Ascending aorta (tissue), 2 donors: ENCODE measurements at regions not wholly inside any gene's neighbourhood (a gene's known extent, or its start where the extent isn't known, plus 50 kb on each side); places are given as distances from the start of the nearest gene placed in this dataset.

Source experiments
- DNase-seq, 2 donors: peaks; one replicate each; pipeline ENCODE4 v3.0.0-alpha.2; 2019; ENCODE audit warnings: low spot score in 2 of 2
- H3K27ac ChIP-seq, 2 donors: fragments of 200-600 bp; sonication (generic); one replicate each; pipeline ENCODE4 v1.5.1; 2016 to 2017; ENCODE audit warnings: mild to moderate bottlenecking in 1 of 2
- H3K27me3 ChIP-seq: fragments of 200-600 bp; sonication (generic); one replicate; pipeline ENCODE4 v1.5.1; 2017
- H3K36me3 ChIP-seq, 2 donors: fragments of 200-600 bp; sonication (generic); one replicate each; pipeline ENCODE4 v1.5.1; 2016
- H3K4me1 ChIP-seq, 2 donors: fragments of 200-600 bp; sonication (generic); one replicate each; pipeline ENCODE4 v1.5.1; 2016 to 2017; ENCODE audit warnings: mild to moderate bottlenecking in 1 of 2
- H3K4me3 ChIP-seq, 2 donors: fragments of 200-600 bp; sonication (generic); one replicate each; pipeline ENCODE4 v1.5.1; 2016 to 2017; ENCODE audit warnings: mild to moderate bottlenecking in 1 of 2
- H3K9me3 ChIP-seq, 2 donors: fragments of 200-600 bp; sonication (generic); one replicate each; pipeline ENCODE4 v1.5.1; 2016
- CTCF ChIP-seq, 3 experiments: fragments of 200-600 bp in 2 of 3; fragments of 450-650 bp in 1 of 3; sonication (generic) in 2 of 3; IDR thresholded peaks; one replicate each; pipeline ENCODE4 v1.5.1; 2016 to 2019; ENCODE audit warnings: antibody characterized with exemption in 3 of 3, mild to moderate bottlenecking in 1 of 3, moderate library complexity in 1 of 3
- intact Hi-C: fragments of 100-400 bp; cut with DNase I; formaldehyde crosslinking; loops from one replicate; pipeline ENCODE4 v1.15.1; 2023

- Histone ChIP-seq H3K27ac (no peak overlapping the region), H3K4me1 (no peaks in the 10 kb centered on the region), H3K9me3 (no peaks in the 10 kb centered on the region), H3K36me3 (no peaks in the 10 kb centered on the region), H3K4me3 (no peak overlapping the region), H3K27me3 (no peaks in the 10 kb centered on the region)
- intact Hi-C loops = no loop called here
- TF ChIP-seq CTCF (IDR thresholded peaks at IDR 0.05) = no peak
- DNase-seq = no peak
These were observed 255.8 kb upstream of the CNTNAP2 start for GRCh38 chr7:145860809-145861208.

GRCh38 chr7:145850636-145851035 lies 266.0 kb upstream of the CNTNAP2 start:
- Histone ChIP-seq H3K27ac (no peak overlapping the region), H3K4me3 (no peak overlapping the region), H3K9me3 (no peaks in the 10 kb centered on the region), H3K27me3 (no peaks in the 10 kb centered on the region), H3K4me1 (no peaks in the 10 kb centered on the region), H3K36me3 (no peaks in the 10 kb centered on the region)
- TF ChIP-seq CTCF (IDR thresholded peaks at IDR 0.05) = no peak
- DNase-seq = no peak
- intact Hi-C loops = no loop called here

GRCh38 chr7:145848691-145849090 lies 267.9 kb upstream of the CNTNAP2 start:
- H3K27ac ChIP-seq = no peak overlapping the region
- no peak for TF ChIP-seq CTCF (IDR thresholded peaks at IDR 0.05)
- H3K4me1 ChIP-seq = no peaks in the 10 kb centered on the region
- no peaks in the 10 kb centered on the region for H3K36me3 ChIP-seq
- H3K9me3 ChIP-seq = no peaks in the 10 kb centered on the region
- intact Hi-C loops = no loop called here
- H3K4me3 ChIP-seq = no peak overlapping the region
- DNase-seq = no peak
- H3K27me3 ChIP-seq = no peaks in the 10 kb centered on the region

- Histone ChIP-seq H3K9me3 (no peaks in the 10 kb centered on the region), H3K27me3 (no peaks in the 10 kb centered on the region), H3K36me3 (no peaks in the 10 kb centered on the region), H3K4me1 (no peaks in the 10 kb centered on the region), H3K4me3 (no peak overlapping the region), H3K27ac (no peak overlapping the region)
- intact Hi-C loops = no loop called here
- TF ChIP-seq CTCF (IDR thresholded peaks at IDR 0.05) = no peak
- DNase-seq = no peak
These were observed 271.3 kb upstream of the CNTNAP2 start for GRCh38 chr7:145845345-145845744.

GRCh38 chr7:145839814-145840213 lies 276.8 kb upstream of the CNTNAP2 start:
- intact Hi-C loops = no loop called here
- Histone ChIP-seq H3K4me1 (no peaks in the 10 kb centered on the region), H3K36me3 (no peaks in the 10 kb centered on the region), H3K9me3 (peaks cover 0 to 3% of the 10 kb centered on the region in 2 donors), H3K4me3 (no peak overlapping the region), H3K27me3 (no peaks in the 10 kb centered on the region), H3K27ac (no peak overlapping the region)
- TF ChIP-seq CTCF (IDR thresholded peaks at IDR 0.05) = no peak
- DNase-seq = no peak

- intact Hi-C loops = no loop called here
These were observed 284.9 kb upstream of the CNTNAP2 start for GRCh38 chr7:145831616-145832206.

More at GRCh38 chr7:145831616-145832206, 284.9 kb upstream of the CNTNAP2 start:
- Histone ChIP-seq H3K36me3 (no peaks in the 10 kb centered on the region), H3K4me3 (no peak overlapping the region), H3K9me3 (peaks cover 0 to 6% of the 10 kb centered on the region in 2 donors), H3K4me1 (no peaks in the 10 kb centered on the region), H3K27ac (no peak overlapping the region), H3K27me3 (no peaks in the 10 kb centered on the region)
- DNase-seq = no peak
- no peak for TF ChIP-seq CTCF (IDR thresholded peaks at IDR 0.05)
